ENCODE measurements at regions not wholly inside any gene's neighbourhood (a gene's known extent, or its start where the extent isn't known, plus 50 kb on each side); places are given as distances from the start of the nearest gene placed in this dataset.
"Not testable (repeated sequence)": the region's sequence is repeated elsewhere in the genome, so short reads cannot be mapped to it uniquely, and the experiment has no call there.

GRCh38 chr1:221961532-221962292 lies 219.8 kb upstream of the DUSP10 start:
- peak; percentile 55 for DNase-seq

DNA sequence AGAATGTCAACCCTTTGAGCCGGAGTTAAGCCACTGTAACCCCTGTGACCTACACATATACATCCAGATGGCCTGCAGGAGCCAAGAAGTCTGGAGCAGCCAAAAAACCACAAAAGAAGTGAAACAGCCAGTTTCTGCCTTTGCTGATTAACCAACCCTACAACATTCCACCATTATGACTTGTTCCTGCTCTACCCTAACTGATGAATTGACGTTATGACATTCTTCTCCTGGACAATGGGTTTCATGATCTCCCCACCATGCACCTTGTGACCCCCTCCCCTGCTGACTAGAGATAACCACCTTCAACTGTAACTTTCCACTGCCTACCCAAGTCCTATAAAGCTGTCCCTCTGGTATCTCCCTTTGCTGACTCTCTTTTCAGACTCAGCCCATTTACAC lies 216.3 kb upstream of the DUSP10 start:
- Mint-ChIP-seq H3K4me1 (peaks cover 19% of the 10 kb centered on the region), H3K27me3 (peaks cover 12% of the 10 kb centered on the region)
- H3K36me3 Mint-ChIP-seq (ENCODE audit: low read depth); CTCF ChIA-PET; H3K9me3 Mint-ChIP-seq; DNase-seq; H3K4me3 Mint-ChIP-seq; POLR2A ChIA-PET; H3K27ac Mint-ChIP-seq: not testable (repeated sequence)

More at GRCh38 chr1:221961532-221962292, 219.8 kb upstream of the DUSP10 start:
- ChIA-PET POLR2A (interaction anchor here (0.5 kb wide), 1 partner anchor 35 kb away, joined by 3 read pairs; no protein-coding TSS in a partner anchor), CTCF (no interaction called here)
- H3K27me3 Mint-ChIP-seq: no peaks in the 10 kb centered on the region
- no peaks in the 10 kb centered on the region for H3K36me3 Mint-ChIP-seq (ENCODE audit: low read depth)
- peaks cover 6% of the 10 kb centered on the region for H3K9me3 Mint-ChIP-seq
- H3K4me1 Mint-ChIP-seq: peaks cover 19% of the 10 kb centered on the region
- no peak overlapping the region for H3K4me3 Mint-ChIP-seq
- no peak overlapping the region for H3K27ac Mint-ChIP-seq

DNA sequence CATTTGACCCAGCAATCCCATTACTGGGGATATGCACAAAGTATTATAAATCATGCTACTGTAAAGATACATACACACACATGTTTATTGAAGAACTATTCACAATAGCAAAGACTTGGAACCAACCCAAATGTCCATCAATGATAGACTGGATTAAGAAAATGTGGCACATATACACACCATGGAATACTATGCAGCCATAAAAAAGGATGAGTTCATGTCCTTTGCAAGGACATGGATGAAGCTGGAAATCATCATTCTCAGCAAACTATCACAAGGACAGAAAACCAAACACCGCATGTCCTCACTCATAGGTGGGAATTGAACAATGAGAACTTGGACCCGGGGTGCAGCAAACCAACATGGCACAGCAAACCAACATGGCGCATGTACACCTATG lies 215.5 kb upstream of the DUSP10 start:
- Mint-ChIP-seq H3K27me3 (peaks cover 12% of the 10 kb centered on the region), H3K4me1 (peaks cover 15% of the 10 kb centered on the region)
- H3K4me3 Mint-ChIP-seq; POLR2A ChIA-PET; H3K27ac Mint-ChIP-seq; H3K9me3 Mint-ChIP-seq; H3K36me3 Mint-ChIP-seq (ENCODE audit: low read depth); CTCF ChIA-PET; DNase-seq: not testable (repeated sequence)

GRCh38 chr1:221949996-221950395 lies 208.1 kb upstream of the DUSP10 start:
- H3K4me1 Mint-ChIP-seq: no peaks in the 10 kb centered on the region
- no peak overlapping the region for H3K27ac Mint-ChIP-seq
- CTCF ChIA-PET: interaction anchor here (0.7 kb wide), 1 partner anchor 43 kb away, joined by 3 read pairs; no protein-coding TSS in a partner anchor
- no peaks in the 10 kb centered on the region for H3K36me3 Mint-ChIP-seq (ENCODE audit: low read depth)
- POLR2A ChIA-PET: no interaction called here
- H3K4me3 Mint-ChIP-seq: no peak overlapping the region
- DNase-seq: no peak
- peaks cover 12% of the 10 kb centered on the region for H3K27me3 Mint-ChIP-seq
- peaks cover 4% of the 10 kb centered on the region for H3K9me3 Mint-ChIP-seq

DNA sequence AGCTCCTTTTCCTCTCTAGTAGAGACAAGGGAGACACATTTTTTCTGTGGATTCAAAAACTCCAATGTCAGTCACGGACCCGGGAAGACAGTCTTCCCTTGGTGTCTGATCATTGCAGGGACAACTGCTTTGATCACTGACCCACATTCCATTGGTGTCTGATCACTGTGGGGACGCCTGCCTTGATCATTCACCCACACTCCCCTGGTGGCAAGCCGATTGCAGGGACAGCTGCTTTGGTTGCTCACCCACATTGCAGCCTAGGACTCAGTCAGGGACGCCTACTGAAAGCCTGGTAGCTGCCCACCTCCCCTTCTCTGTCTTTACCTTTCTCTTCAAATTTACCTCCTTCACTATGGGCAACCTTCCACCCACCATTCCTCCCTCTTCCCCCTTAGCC lies 206.6 kb upstream of the DUSP10 start:
- Mint-ChIP-seq H3K4me3 (no peak overlapping the region), H3K36me3 (ENCODE audit: low read depth) (no peaks in the 10 kb centered on the region), H3K27me3 (no peaks in the 10 kb centered on the region), H3K27ac (no peak overlapping the region), H3K9me3 (peaks cover 8% of the 10 kb centered on the region), H3K4me1 (no peaks in the 10 kb centered on the region)
- DNase-seq: no peak
- POLR2A ChIA-PET: no interaction called here
- CTCF ChIA-PET: no interaction called here

DNA sequence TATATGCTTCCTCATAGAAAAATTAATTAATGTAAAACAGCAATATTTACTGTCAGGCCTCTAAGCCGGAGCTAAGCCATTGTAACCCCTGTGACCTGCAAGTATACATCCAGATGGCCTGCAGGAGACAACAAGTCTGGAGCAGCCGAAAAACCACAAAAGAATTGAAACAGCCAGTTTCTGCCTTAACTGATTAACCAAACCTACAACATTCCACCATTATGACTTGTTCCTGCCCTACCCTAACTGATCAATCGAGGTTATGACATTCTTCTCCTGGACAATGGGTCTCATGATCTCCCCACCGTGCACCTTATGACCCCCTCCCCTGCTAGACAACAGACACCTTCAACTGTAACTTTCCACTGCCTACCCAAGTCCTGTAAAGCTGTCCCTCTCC lies 205.8 kb upstream of the DUSP10 start:
- Mint-ChIP-seq H3K27ac (no peak overlapping the region), H3K36me3 (ENCODE audit: low read depth) (no peaks in the 10 kb centered on the region), H3K27me3 (no peaks in the 10 kb centered on the region), H3K4me3 (no peak overlapping the region), H3K9me3 (peaks cover 8% of the 10 kb centered on the region), H3K4me1 (no peaks in the 10 kb centered on the region)
- no peak for DNase-seq
- POLR2A ChIA-PET: no interaction called here
- CTCF ChIA-PET: no interaction called here

DNA sequence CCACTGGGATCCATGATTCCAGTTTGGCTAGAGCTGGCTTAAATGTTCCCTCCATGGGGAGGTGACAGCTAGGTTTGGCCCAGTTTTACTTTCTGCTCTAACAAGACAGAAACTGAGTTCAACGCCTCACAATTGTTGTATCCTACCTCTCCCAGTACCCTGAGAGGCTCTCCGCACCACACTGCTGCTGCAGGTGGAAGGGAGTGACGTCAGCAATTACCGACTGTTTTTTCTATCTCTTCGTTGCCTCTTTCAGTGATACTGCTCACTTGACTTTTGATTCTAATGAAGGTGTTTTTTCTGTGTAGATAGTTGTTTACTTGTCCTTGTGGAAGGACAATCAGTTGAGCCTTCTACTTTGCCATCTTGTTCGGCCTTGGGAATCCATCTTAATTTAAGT lies 204.9 kb upstream of the DUSP10 start:
- no peak for DNase-seq
- H3K9me3 Mint-ChIP-seq: peaks cover 6% of the 10 kb centered on the region
- CTCF ChIA-PET: no interaction called here
- H3K4me3 Mint-ChIP-seq: no peak overlapping the region
- POLR2A ChIA-PET: no interaction called here
- H3K27me3 Mint-ChIP-seq: no peaks in the 10 kb centered on the region
- no peaks in the 10 kb centered on the region for H3K4me1 Mint-ChIP-seq
- no peaks in the 10 kb centered on the region for H3K36me3 Mint-ChIP-seq (ENCODE audit: low read depth)
- no peak overlapping the region for H3K27ac Mint-ChIP-seq

DNA sequence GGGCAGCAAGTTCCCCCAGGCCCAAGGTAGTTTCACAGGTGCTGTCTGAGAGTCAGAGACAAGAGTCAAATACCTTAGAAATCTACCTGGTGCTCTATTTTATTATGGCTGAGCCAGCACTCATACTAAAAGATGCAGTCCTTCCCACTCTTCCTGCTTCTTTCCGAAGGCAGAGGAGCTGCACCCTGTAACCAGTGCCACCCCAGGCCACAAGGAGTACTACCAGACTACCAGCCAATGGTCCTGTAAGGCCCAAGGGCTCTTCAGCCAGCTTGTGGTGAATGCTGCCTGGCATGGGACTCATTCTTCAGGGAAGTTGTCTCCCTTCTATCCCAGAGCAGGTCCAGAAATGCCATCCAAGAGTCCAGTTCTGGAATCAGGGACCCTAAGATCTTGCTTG lies 203.8 kb upstream of the DUSP10 start:
- no peak overlapping the region for H3K27ac Mint-ChIP-seq

GRCh38 chr1:221944247-221944870 lies 202.5 kb upstream of the DUSP10 start:
- Mint-ChIP-seq H3K27ac (no peak overlapping the region), H3K4me1 (no peaks in the 10 kb centered on the region), H3K36me3 (ENCODE audit: low read depth) (no peaks in the 10 kb centered on the region), H3K4me3 (no peak overlapping the region), H3K9me3 (peaks cover 6% of the 10 kb centered on the region), H3K27me3 (no peaks in the 10 kb centered on the region)
- DNase-seq: no peak
- ChIA-PET CTCF (no interaction called here), POLR2A (no interaction called here)

More for the DNA sequence above, 203.8 kb upstream of the DUSP10 start:
- Mint-ChIP-seq H3K36me3 (ENCODE audit: low read depth) (no peaks in the 10 kb centered on the region), H3K4me3 (no peak overlapping the region), H3K4me1 (no peaks in the 10 kb centered on the region), H3K9me3 (peaks cover 6% of the 10 kb centered on the region), H3K27me3 (no peaks in the 10 kb centered on the region)
- no peak for DNase-seq
- CTCF ChIA-PET: no interaction called here
- POLR2A ChIA-PET: no interaction called here

GRCh38 chr1:221940631-221941030 lies 198.7 kb upstream of the DUSP10 start:
- H3K4me1 Mint-ChIP-seq: no peaks in the 10 kb centered on the region
- no peaks in the 10 kb centered on the region for H3K36me3 Mint-ChIP-seq (ENCODE audit: low read depth)
- no peaks in the 10 kb centered on the region for H3K27me3 Mint-ChIP-seq
- no peak for DNase-seq
- ChIA-PET CTCF (no interaction called here), POLR2A (no interaction called here)
- H3K4me3 Mint-ChIP-seq: no peak overlapping the region
- H3K9me3 Mint-ChIP-seq: peaks cover 4% of the 10 kb centered on the region
- H3K27ac Mint-ChIP-seq: no peak overlapping the region

DNA sequence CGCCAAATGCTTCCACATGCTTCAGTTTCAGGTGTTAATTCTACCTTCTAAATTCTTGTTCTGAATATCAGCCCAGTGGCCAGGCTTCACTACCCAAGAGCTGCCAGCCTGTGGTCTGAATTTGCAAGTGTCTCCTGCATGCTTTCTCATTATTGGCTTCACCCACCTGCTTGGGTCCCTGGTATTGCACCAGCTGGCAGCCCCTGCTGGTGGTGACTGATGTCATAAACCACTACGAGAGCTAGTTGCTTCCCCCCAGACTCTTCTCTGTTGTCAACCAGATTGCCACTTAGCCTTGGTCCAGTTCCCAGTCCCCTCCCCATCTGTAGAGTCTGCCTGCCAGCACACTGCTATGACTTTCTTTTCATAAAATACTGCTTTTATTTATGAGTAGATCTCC lies 197.7 kb upstream of the DUSP10 start:
- no peak for DNase-seq
- H3K4me1 Mint-ChIP-seq: no peaks in the 10 kb centered on the region
- no peak overlapping the region for H3K27ac Mint-ChIP-seq
- H3K4me3 Mint-ChIP-seq: no peak overlapping the region
- POLR2A ChIA-PET: no interaction called here
- no peaks in the 10 kb centered on the region for H3K36me3 Mint-ChIP-seq (ENCODE audit: low read depth)
- CTCF ChIA-PET: no interaction called here
- peaks cover 4% of the 10 kb centered on the region for H3K9me3 Mint-ChIP-seq
- H3K27me3 Mint-ChIP-seq: no peaks in the 10 kb centered on the region

- ChIA-PET CTCF (no interaction called here), POLR2A (no interaction called here)
- H3K36me3 Mint-ChIP-seq (ENCODE audit: low read depth): no peaks in the 10 kb centered on the region
- no peak overlapping the region for H3K4me3 Mint-ChIP-seq
- DNase-seq: no peak
- H3K27ac Mint-ChIP-seq: no peak overlapping the region
- H3K9me3 Mint-ChIP-seq: no peaks in the 10 kb centered on the region
- peaks cover 9% of the 10 kb centered on the region for H3K27me3 Mint-ChIP-seq
- no peaks in the 10 kb centered on the region for H3K4me1 Mint-ChIP-seq
These were observed 195.5 kb upstream of the DUSP10 start for GRCh38 chr1:221937155-221937953.

- Mint-ChIP-seq H3K27ac (no peak overlapping the region), H3K27me3 (peaks cover 31% of the 10 kb centered on the region), H3K4me3 (no peak overlapping the region), H3K4me1 (no peaks in the 10 kb centered on the region), H3K9me3 (peaks cover 8% of the 10 kb centered on the region), H3K36me3 (ENCODE audit: low read depth) (no peaks in the 10 kb centered on the region)
- CTCF ChIA-PET: no interaction called here
- POLR2A ChIA-PET: no interaction called here
- no peak for DNase-seq
These were observed 191.9 kb upstream of the DUSP10 start for GRCh38 chr1:221933814-221934213.

Measured in activated CD4-positive, alpha-beta T cell treated with anti-CD3 and anti-CD28 coated beads, Interleukin-2, amount 10 ng/mL, durations not matched to agents 7 days and 5 days (primary cell).